Chondrocyte (in vitro differentiated cells): ENCODE measurements at regions not wholly inside any gene's neighbourhood (a gene's known extent, or its start where the extent isn't known, plus 50 kb on each side); places are given as distances from the start of the nearest gene placed in this dataset.

Experiments used
- DNase-seq: peaks from one replicate; pipeline ENCODE4 v3.0.0; 2021; ENCODE audit warnings: mixed read lengths, low spot score
- H3K27ac Mint-ChIP-seq: one replicate; pipeline ENCODE4 v1.8.0; 2021; ENCODE audit warnings: mild to moderate bottlenecking, moderate library complexity, mixed read lengths; ENCODE audit not compliant: unreplicated experiment
- H3K27me3 Mint-ChIP-seq: 2 replicates; pipeline ENCODE4 v1.8.0; 2021; ENCODE audit warnings: low read depth, mixed read lengths
- H3K36me3 Mint-ChIP-seq: 2 replicates; pipeline ENCODE4 v1.8.0; 2021; ENCODE audit warnings: low read depth, mixed read lengths
- H3K4me1 Mint-ChIP-seq: 2 replicates; pipeline ENCODE4 v1.8.0; 2021; ENCODE audit warnings: low read depth, mild to moderate bottlenecking, mixed read lengths
- H3K4me3 Mint-ChIP-seq: one replicate; pipeline ENCODE4 v1.8.0; 2021; ENCODE audit warnings: mild to moderate bottlenecking, moderate library complexity, mixed read lengths; ENCODE audit not compliant: unreplicated experiment
- H3K9me3 Mint-ChIP-seq: 2 replicates; pipeline ENCODE4 v1.8.0; 2021; ENCODE audit warnings: low read depth, mixed read lengths
- CTCF ChIP-seq: fragments of 200-600 bp; sonication (generic); IDR thresholded peaks from 2 replicates; pipeline ENCODE4 v1.5.0; 2021; ENCODE audit warnings: antibody characterized with exemption, mild to moderate bottlenecking, moderate library complexity

- Mint-ChIP-seq H3K27me3 (peaks cover 15% of the 10 kb centered on the region), H3K4me3 (no peak overlapping the region), H3K36me3 (no peaks in the 10 kb centered on the region), H3K9me3 (no peaks in the 10 kb centered on the region), H3K4me1 (no peaks in the 10 kb centered on the region), H3K27ac (no peak overlapping the region)
- no peak for TF ChIP-seq CTCF
- no peak for DNase-seq
Observed at GRCh38 chr18:53610957-53611356, 613.5 kb downstream of the MBD2 start.

GRCh38 chr18:53606792-53607191, 617.7 kb downstream of the MBD2 start:
- no peak for DNase-seq
- peaks cover 15% of the 10 kb centered on the region for H3K27me3 Mint-ChIP-seq
- H3K9me3 Mint-ChIP-seq = no peaks in the 10 kb centered on the region
- no peak overlapping the region for H3K27ac Mint-ChIP-seq
- H3K36me3 Mint-ChIP-seq = no peaks in the 10 kb centered on the region
- no peak overlapping the region for H3K4me3 Mint-ChIP-seq
- H3K4me1 Mint-ChIP-seq = no peaks in the 10 kb centered on the region
- TF ChIP-seq CTCF = no peak

GRCh38 chr18:53605198-53605597, 619.3 kb downstream of the MBD2 start:
- Mint-ChIP-seq H3K27ac (no peak overlapping the region), H3K36me3 (no peaks in the 10 kb centered on the region), H3K27me3 (peaks cover 10% of the 10 kb centered on the region), H3K4me1 (no peaks in the 10 kb centered on the region), H3K9me3 (no peaks in the 10 kb centered on the region), H3K4me3 (no peak overlapping the region)
- no peak for TF ChIP-seq CTCF
- no peak for DNase-seq

GRCh38 chr18:53603276-53603675, 621.2 kb downstream of the MBD2 start:
- no peaks in the 10 kb centered on the region for H3K9me3 Mint-ChIP-seq

GRCh38 chr18:53601344-53601743, 623.1 kb downstream of the MBD2 start:
- H3K27me3 Mint-ChIP-seq = no peaks in the 10 kb centered on the region
- DNase-seq = no peak
- no peak overlapping the region for H3K4me3 Mint-ChIP-seq
- H3K36me3 Mint-ChIP-seq = no peaks in the 10 kb centered on the region
- TF ChIP-seq CTCF = no peak
- H3K9me3 Mint-ChIP-seq = no peaks in the 10 kb centered on the region
- no peak overlapping the region for H3K27ac Mint-ChIP-seq
- no peaks in the 10 kb centered on the region for H3K4me1 Mint-ChIP-seq

More at GRCh38 chr18:53603276-53603675, 621.2 kb downstream of the MBD2 start:
- Mint-ChIP-seq H3K4me3 (no peak overlapping the region), H3K27me3 (peaks cover 2% of the 10 kb centered on the region), H3K27ac (no peak overlapping the region), H3K36me3 (no peaks in the 10 kb centered on the region), H3K4me1 (no peaks in the 10 kb centered on the region)
- no peak for DNase-seq
- TF ChIP-seq CTCF = no peak
